SJSA1 (cell line): ENCODE measurements at regions not wholly inside any gene's neighbourhood (a gene's known extent, or its start where the extent isn't known, plus 50 kb on each side); places are given as distances from the start of the nearest gene placed in this dataset.

Experiments
- DNase-seq, 2 experiments: peaks; one replicate each; pipeline ENCODE4 v3.0.0-alpha.2; 2015 to 2020; ENCODE audit warnings: low spot score in 2 of 2, low read depth in 1 of 2
- H3K27ac ChIP-seq: fragments of 250-450 bp; sonication (Bioruptor Pico); 2 replicates; pipeline ENCODE4 v1.5.1; 2020; ENCODE audit warnings: mild to moderate bottlenecking, moderate library complexity
- H3K27me3 ChIP-seq: fragments of 250-450 bp; sonication (Bioruptor Pico); replicated peaks from 2 replicates; pipeline ENCODE4 v1.5.1; 2020; ENCODE audit warnings: mild to moderate bottlenecking, moderate library complexity
- H3K36me3 ChIP-seq: fragments of 250-450 bp; sonication (Bioruptor Pico); 2 replicates; pipeline ENCODE4 v1.5.1; 2020; ENCODE audit warnings: mild to moderate bottlenecking
- H3K4me1 ChIP-seq: fragments of 250-450 bp; sonication (Bioruptor Pico); replicated peaks from 2 replicates; pipeline ENCODE4 v1.6.1; 2021; ENCODE audit warnings: mild to moderate bottlenecking
- H3K4me3 ChIP-seq: fragments of 250-450 bp; sonication (Bioruptor Pico); 2 replicates; pipeline ENCODE4 v1.5.1; 2020; ENCODE audit warnings: mild to moderate bottlenecking
- H3K9me3 ChIP-seq: fragments of 250-450 bp; sonication (Bioruptor Pico); replicated peaks from 2 replicates; pipeline ENCODE4 v1.5.1; 2020; ENCODE audit warnings: mild to moderate bottlenecking

DNA sequence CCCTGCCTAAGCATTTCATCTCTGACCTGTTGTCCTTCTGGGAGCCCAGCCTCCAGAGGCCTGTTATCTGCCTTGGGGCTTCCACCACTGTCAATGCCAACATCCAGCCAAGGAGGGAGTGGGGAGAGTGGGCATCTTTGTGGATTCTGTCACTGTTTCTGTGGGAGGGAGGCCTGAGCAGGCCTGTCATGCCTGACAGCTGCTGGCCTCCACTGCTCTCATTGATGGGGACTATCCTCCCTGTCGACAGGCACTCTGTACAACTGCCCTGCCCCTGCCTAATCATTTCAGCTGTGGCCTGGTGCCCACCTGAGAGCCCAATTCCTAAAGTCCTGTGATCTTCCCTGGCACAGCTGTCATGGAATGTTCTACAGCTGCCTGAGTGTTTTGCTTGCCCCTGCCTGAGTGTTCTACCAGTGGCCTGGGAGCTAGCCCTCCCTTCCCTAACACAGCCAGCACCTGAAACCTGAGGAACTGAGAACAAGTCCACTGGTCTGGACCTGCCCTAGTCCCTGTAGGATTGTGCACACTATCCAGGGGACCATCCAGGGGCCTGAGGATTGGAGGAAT, 145.3 kb downstream of the FAM83B start:
- H3K27me3 ChIP-seq: no peaks in the 10 kb centered on the region
- H3K9me3 ChIP-seq: no peaks in the 10 kb centered on the region
- no peak overlapping the region for H3K4me3 ChIP-seq
- no peak for DNase-seq
- H3K4me1 ChIP-seq: no peaks in the 10 kb centered on the region
- H3K36me3 ChIP-seq: no peaks in the 10 kb centered on the region
- H3K27ac ChIP-seq: no peak overlapping the region

- no peak overlapping the region for H3K4me3 ChIP-seq
- no peaks in the 10 kb centered on the region for H3K4me1 ChIP-seq
- no peaks in the 10 kb centered on the region for H3K36me3 ChIP-seq
- H3K9me3 ChIP-seq: no peaks in the 10 kb centered on the region
- no peak for DNase-seq
- no peak overlapping the region for H3K27ac ChIP-seq
- no peaks in the 10 kb centered on the region for H3K27me3 ChIP-seq
Observed at GRCh38 chr6:54992789-54993188, 146.2 kb downstream of the FAM83B start.

- Histone ChIP-seq H3K4me1 (no peaks in the 10 kb centered on the region), H3K9me3 (no peaks in the 10 kb centered on the region), H3K36me3 (no peaks in the 10 kb centered on the region), H3K4me3 (no peak overlapping the region), H3K27me3 (no peaks in the 10 kb centered on the region), H3K27ac (no peak overlapping the region)
- DNase-seq: no peak
Observed at GRCh38 chr6:54993294-54993693, 146.7 kb downstream of the FAM83B start.

- no peak overlapping the region for H3K4me3 ChIP-seq
- H3K4me1 ChIP-seq: no peaks in the 10 kb centered on the region
- H3K27me3 ChIP-seq: no peaks in the 10 kb centered on the region
- no peak for DNase-seq
- H3K27ac ChIP-seq: no peak overlapping the region
- H3K9me3 ChIP-seq: no peaks in the 10 kb centered on the region
- H3K36me3 ChIP-seq: no peaks in the 10 kb centered on the region
Observed at GRCh38 chr6:54993948-54994347, 147.4 kb downstream of the FAM83B start.

GRCh38 chr6:54998576-54998975, 152.0 kb downstream of the FAM83B start:
- Histone ChIP-seq H3K4me1 (no peaks in the 10 kb centered on the region), H3K27ac (no peak overlapping the region), H3K9me3 (no peaks in the 10 kb centered on the region), H3K36me3 (no peaks in the 10 kb centered on the region), H3K27me3 (no peaks in the 10 kb centered on the region), H3K4me3 (no peak overlapping the region)
- DNase-seq: no peak

DNA sequence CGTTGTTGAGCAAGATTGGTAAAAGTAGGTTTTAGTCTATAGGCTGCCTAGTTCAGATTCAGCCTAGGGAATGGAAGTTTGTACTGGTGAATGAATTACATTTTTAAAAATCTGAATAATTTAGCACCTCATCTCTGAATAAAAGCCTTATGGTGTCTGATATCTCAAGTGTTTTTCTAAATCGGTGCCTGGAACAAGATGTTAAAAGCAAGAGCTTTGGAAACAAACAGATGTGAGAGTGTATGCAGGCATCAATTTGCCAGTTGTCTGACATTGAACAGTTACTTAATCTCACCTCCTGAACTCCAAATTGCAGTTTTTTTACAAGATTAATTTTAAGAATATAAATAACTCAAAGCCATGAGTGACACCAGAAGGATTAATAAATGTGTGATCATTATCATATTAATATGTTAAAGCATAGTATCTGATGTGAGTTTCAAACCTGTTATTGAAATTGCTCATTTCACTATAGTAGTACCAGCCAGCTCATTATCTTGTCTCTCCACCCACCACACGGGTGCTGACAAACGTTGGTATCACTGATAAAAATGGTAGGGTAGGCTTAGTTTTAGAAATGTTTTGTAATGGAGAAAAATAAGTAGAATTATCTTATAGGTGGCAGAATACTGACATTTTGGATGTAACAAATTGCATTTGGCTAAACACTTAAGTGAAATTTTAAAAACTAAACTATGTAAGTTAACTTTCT, 157.3 kb downstream of the FAM83B start:
- Histone ChIP-seq H3K9me3 (no peaks in the 10 kb centered on the region), H3K27me3 (no peaks in the 10 kb centered on the region), H3K4me3 (no peak overlapping the region), H3K27ac (no peak overlapping the region), H3K36me3 (no peaks in the 10 kb centered on the region), H3K4me1 (no peaks in the 10 kb centered on the region)
- DNase-seq: no peak

- no peaks in the 10 kb centered on the region for H3K4me1 ChIP-seq
- DNase-seq: no peak
- no peaks in the 10 kb centered on the region for H3K36me3 ChIP-seq
- no peaks in the 10 kb centered on the region for H3K9me3 ChIP-seq
- no peaks in the 10 kb centered on the region for H3K27me3 ChIP-seq
- H3K4me3 ChIP-seq: no peak overlapping the region
- no peak overlapping the region for H3K27ac ChIP-seq
Observed at GRCh38 chr6:55009131-55009530, 162.6 kb downstream of the FAM83B start.

DNA sequence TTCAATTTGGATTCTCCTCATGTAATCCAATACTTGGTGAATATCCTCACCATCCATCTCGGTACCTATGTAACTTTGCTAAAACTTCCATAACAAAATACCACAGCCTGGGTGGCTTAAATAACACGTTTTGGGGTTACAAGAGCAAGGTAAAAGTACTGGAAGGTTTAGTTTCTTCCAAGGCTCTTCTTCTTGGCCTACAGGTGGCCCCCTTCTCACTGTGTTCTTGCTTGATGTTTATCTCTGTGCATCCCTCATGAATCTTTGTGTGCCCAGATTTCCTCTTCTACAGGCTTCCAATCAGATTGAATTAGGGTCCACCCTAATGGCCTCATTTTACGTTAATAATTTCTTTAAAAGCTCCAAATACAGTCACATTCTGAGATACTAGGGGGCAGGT, 163.3 kb upstream of the HCRTR2 start:
- Histone ChIP-seq H3K4me1 (no peaks in the 10 kb centered on the region), H3K9me3 (no peaks in the 10 kb centered on the region), H3K27ac (no peak overlapping the region), H3K27me3 (no peaks in the 10 kb centered on the region), H3K36me3 (no peaks in the 10 kb centered on the region), H3K4me3 (no peak overlapping the region)
- DNase-seq: no peak

DNA sequence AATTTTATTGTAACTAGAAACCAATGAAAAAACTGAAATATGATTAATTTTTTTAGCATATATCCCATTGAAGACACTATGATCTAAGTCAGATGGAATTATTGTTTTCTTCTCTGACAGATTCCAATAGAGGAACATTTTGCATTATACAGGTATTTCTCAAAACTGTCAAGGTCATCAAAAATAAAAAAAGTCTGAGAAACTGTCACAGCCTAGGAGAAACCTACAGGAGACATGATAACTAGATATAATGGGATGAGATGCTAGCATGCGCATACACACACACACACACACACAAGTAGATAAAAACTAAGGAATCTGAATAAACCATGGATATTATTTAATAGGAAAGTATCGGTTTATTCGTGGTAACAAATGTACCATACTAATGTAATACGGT, 161.9 kb upstream of the HCRTR2 start:
- DNase-seq: no peak
- H3K27ac ChIP-seq: no peak overlapping the region
- H3K9me3 ChIP-seq: no peaks in the 10 kb centered on the region
- no peaks in the 10 kb centered on the region for H3K27me3 ChIP-seq
- no peaks in the 10 kb centered on the region for H3K4me1 ChIP-seq
- no peak overlapping the region for H3K4me3 ChIP-seq
- no peaks in the 10 kb centered on the region for H3K36me3 ChIP-seq

GRCh38 chr6:55014321-55015088, 159.8 kb upstream of the HCRTR2 start:
- Histone ChIP-seq H3K9me3 (no peaks in the 10 kb centered on the region), H3K36me3 (no peaks in the 10 kb centered on the region), H3K4me1 (no peaks in the 10 kb centered on the region), H3K27me3 (no peaks in the 10 kb centered on the region), H3K4me3 (no peak overlapping the region), H3K27ac (no peak overlapping the region)
- no peak for DNase-seq

- no peak overlapping the region for H3K4me3 ChIP-seq
- no peak for DNase-seq
- no peaks in the 10 kb centered on the region for H3K36me3 ChIP-seq
- no peak overlapping the region for H3K27ac ChIP-seq
- H3K9me3 ChIP-seq: no peaks in the 10 kb centered on the region
- no peaks in the 10 kb centered on the region for H3K27me3 ChIP-seq
- no peaks in the 10 kb centered on the region for H3K4me1 ChIP-seq
Observed at GRCh38 chr6:55016261-55016660, 158.1 kb upstream of the HCRTR2 start.

DNA sequence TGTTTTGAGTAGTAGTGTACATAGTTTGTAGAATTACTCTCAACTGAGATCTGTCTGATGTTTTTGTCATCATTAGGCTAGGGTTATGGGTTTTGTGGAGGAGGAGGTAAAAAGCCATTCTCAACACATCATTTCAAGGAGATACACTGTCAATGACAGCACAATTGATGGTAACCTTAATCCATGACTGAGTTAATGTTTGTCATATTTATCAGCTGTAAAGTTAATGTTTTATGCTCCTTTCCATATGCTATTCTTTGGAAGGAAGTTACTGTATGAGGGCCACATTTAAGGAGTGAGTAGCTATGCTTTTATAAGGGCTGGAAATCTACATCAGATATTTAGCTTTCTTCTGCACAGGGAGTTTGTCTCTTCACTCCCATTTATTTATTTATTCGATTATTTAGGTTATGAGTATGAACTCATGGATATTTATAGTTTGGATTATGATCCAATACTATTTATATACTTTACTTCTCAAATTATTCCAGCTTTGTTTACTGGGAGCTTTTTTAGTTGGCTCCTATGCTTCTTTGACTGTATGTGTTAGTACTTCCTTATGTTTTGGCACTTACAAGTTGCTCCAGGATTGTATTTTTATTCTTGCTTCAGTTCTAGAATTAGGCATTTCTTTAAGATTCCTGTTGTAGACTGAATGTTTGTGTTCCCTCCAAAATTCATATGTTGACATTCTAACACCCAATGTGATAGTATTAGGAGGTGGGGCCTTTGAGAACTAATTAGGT, 156.6 kb upstream of the HCRTR2 start:
- Histone ChIP-seq H3K9me3 (no peaks in the 10 kb centered on the region), H3K36me3 (no peaks in the 10 kb centered on the region), H3K4me3 (no peak overlapping the region), H3K27ac (no peak overlapping the region), H3K27me3 (no peaks in the 10 kb centered on the region), H3K4me1 (no peaks in the 10 kb centered on the region)
- DNase-seq: no peak

GRCh38 chr6:55019591-55019990, 154.7 kb upstream of the HCRTR2 start:
- no peak for DNase-seq
- Histone ChIP-seq H3K36me3 (no peaks in the 10 kb centered on the region), H3K27ac (no peak overlapping the region), H3K4me1 (no peaks in the 10 kb centered on the region), H3K9me3 (no peaks in the 10 kb centered on the region; the same call in 1 of the 2 replicates), H3K4me3 (no peak overlapping the region), H3K27me3 (no peaks in the 10 kb centered on the region)

- Histone ChIP-seq H3K36me3 (no peaks in the 10 kb centered on the region), H3K9me3 (no peaks in the 10 kb centered on the region; the same call in 1 of the 2 replicates), H3K27me3 (no peaks in the 10 kb centered on the region), H3K4me3 (no peak overlapping the region), H3K27ac (no peak overlapping the region), H3K4me1 (no peaks in the 10 kb centered on the region)
- no peak for DNase-seq
Observed at GRCh38 chr6:55023230-55023629, 151.1 kb upstream of the HCRTR2 start.
